COLO668 (cell line): ENCODE measurements at regions not wholly inside any gene's neighbourhood (a gene's known extent, or its start where the extent isn't known, plus 50 kb on each side); places are given as distances from the start of the nearest gene placed in this dataset.

Experiments used
- DNase-seq: peaks from one replicate; lab custom pipeline; 2025; ENCODE audit not compliant: unreplicated experiment; lab: John Stamatoyannopoulos, UW

- no peak for DNase-seq
Measured at GRCh38 chr14:76306131-76306530, 69.8 kb upstream of the ESRRB start.

GRCh38 chr14:76307786-76308780 lies 67.9 kb upstream of the ESRRB start:
- DNase-seq = no peak

- DNase-seq = no peak
Measured at GRCh38 chr14:76309572-76310162, 66.3 kb upstream of the ESRRB start.

GRCh38 chr14:76311079-76311758 lies 64.7 kb upstream of the ESRRB start:
- DNase-seq = no peak

GRCh38 chr14:76312821-76313220 lies 63.1 kb upstream of the ESRRB start:
- no peak for DNase-seq

- DNase-seq = no peak
Measured at GRCh38 chr14:76313303-76313702, 62.6 kb upstream of the ESRRB start.

- no peak for DNase-seq
Measured at GRCh38 chr14:76313852-76314251, 62.1 kb upstream of the ESRRB start.

- DNase-seq = no peak
Measured at GRCh38 chr14:76314521-76315034, 61.4 kb upstream of the ESRRB start.

- no peak for DNase-seq
Measured at GRCh38 chr14:76320486-76320885, 55.5 kb upstream of the ESRRB start.

GRCh38 chr14:76320975-76321374 lies 55.0 kb upstream of the ESRRB start:
- no peak for DNase-seq

- no peak for DNase-seq
Measured at GRCh38 chr14:76322594-76323220, 53.2 kb upstream of the ESRRB start.

GRCh38 chr14:76323331-76324050 lies 52.4 kb upstream of the ESRRB start:
- DNase-seq = no peak

GRCh38 chr14:76324133-76324532 lies 51.8 kb upstream of the ESRRB start:
- no peak for DNase-seq
